Right cardiac atrium (tissue), 5 donors: ENCODE measurements at regions not wholly inside any gene's neighbourhood (a gene's known extent, or its start where the extent isn't known, plus 50 kb on each side); places are given as distances from the start of the nearest gene placed in this dataset.
A peak's percentile ranks its signal among the peaks of the same experiment; 100 is the strongest.
"Not testable (repeated sequence)": the region's sequence is repeated elsewhere in the genome, so short reads cannot be mapped to it uniquely, and the experiment has no call there.

Experiments
- ATAC-seq, 2 donors: fragments of 200-7000 bp; cut with Tn5 transposase; one replicate each; pipeline versions ENCODE4 v1.8.0 to v1.9.1; 2020; ENCODE audit warnings: moderate library complexity in 2 of 2, mild to moderate bottlenecking in 1 of 2
- DNase-seq, 3 donors: peaks; one replicate each; pipeline ENCODE4 v3.0.0-alpha.2; 2020
- H3K27ac ChIP-seq: one replicate; pipeline ENCODE4 v1.5.1; 2013; ENCODE audit warnings: mild to moderate bottlenecking, low read length, control low read depth, moderate library complexity
- H3K27me3 ChIP-seq: one replicate; pipeline ENCODE4 v1.6.1; 2013; ENCODE audit not compliant: control insufficient read depth, insufficient read depth
- H3K4me1 ChIP-seq: one replicate; pipeline ENCODE4 v1.6.1; 2013; ENCODE audit warnings: low read length; ENCODE audit not compliant: control insufficient read depth, insufficient read depth
- H3K4me3 ChIP-seq: one replicate; pipeline ENCODE4 v1.5.1; 2013; ENCODE audit warnings: low read length, control low read depth
- H3K9me3 ChIP-seq: one replicate; pipeline ENCODE4 v1.6.1; 2013; ENCODE audit warnings: low read length; ENCODE audit not compliant: control insufficient read depth
- WGBS: extraction: QIAGEN DNeasy Blood & Tissue Kit; methylation state at CpG from one replicate; pipeline ENCODE4 v1.1.7; 2013; 5-methylcytosine and 5-hydroxymethylcytosine counted together
- intact Hi-C, 4 donors: fragments of 100-400 bp; cut with DNase I; formaldehyde crosslinking; loops; one replicate each; pipeline versions ENCODE4 v1.11.0 to v1.14.0; 2022 to 2023
- donor health status: healthy with polysubstance abuse.
- donor health status: DM: no; HTN: yes; CAD: no.
- donor health status: DM: no; HTN: no; CAD: no.
- donor health status: DM: no; HTN: yes; CAD: no; lungs with severe emphysema.
- donor health status: DM: yes; HTN: yes; CAD: no.

DNA sequence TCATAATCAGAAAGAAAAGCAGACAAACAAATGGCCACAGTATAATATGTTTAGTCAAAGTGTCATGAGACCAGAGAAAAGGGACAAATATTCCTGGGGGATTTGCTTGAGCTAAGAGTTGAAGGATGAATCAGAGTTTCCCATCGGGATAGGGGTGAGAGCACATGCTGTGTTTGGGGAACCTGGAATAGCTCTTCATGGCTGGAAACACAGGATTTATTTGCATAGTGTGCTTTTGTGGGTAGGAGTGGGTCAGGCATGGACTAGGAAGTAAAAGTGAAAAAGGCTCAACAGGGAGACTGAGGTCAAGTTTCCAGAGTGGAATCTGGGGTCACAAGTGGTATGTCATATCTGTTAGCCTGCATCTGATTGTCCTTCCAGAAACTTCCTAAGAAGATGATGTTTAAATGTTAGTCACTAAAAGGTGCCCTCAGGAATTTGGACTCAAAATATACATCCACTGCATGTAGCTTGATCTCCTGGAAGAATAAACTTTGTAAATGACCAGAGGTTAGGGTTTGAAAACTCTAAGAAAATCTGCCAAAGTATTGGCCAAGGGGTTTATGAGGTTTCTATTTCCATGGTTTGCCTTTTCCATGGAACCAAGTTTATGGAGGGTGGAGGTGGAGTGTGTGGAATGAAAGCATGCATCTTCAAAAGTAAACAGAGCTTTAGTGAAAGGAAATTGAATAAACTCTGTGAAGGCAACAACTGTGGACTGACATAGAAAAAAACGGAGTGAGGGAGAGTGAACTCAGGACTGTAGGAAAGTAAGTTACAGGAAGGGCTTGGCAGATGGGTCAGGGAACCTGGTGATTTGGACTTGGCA lies 344.6 kb downstream of the C12orf75 start:
- Histone ChIP-seq H3K27ac (no peak overlapping the region), H3K4me3 (no peak overlapping the region), H3K9me3 (no peaks in the 10 kb centered on the region), H3K27me3 (no peaks in the 10 kb centered on the region), H3K4me1 (peaks cover 11% of the 10 kb centered on the region)
- intact Hi-C loops, result no loop called here
- no peak for ATAC-seq
- WGBS, result 81% methylated on average over 2 of the region's 2 CpGs
- DNase-seq, result no peak

DNA sequence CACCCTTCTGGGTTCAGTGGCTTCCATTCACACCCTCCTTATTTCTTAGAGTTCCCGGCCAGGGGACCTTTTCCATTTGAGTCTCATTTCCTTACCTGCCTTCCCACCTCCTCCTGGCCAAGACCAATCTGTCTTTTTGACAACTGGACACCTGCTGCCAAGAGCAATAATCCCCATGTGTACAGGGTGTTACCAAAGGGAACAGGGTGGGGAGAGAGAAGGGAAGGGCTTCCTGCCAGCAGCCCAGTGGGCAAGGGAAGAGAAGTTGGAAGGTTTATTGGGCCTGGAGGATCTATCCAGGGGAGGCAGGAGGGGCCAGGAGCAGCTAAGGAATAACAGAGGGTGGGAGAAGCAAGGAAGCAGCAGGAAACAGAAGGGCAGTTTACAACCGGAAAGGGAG lies 346.2 kb downstream of the C12orf75 start:
- Histone ChIP-seq H3K27ac (no peak overlapping the region), H3K4me1 (peaks cover 11% of the 10 kb centered on the region), H3K9me3 (no peaks in the 10 kb centered on the region), H3K27me3 (no peaks in the 10 kb centered on the region), H3K4me3 (no peak overlapping the region)
- intact Hi-C loops, result no loop called here
- WGBS, result 73% methylated on average over 2 of the region's 2 CpGs
- DNase-seq (peak; percentile 60 to 71 (median 66)), ATAC-seq (peak; percentile 79 to 90)

DNA sequence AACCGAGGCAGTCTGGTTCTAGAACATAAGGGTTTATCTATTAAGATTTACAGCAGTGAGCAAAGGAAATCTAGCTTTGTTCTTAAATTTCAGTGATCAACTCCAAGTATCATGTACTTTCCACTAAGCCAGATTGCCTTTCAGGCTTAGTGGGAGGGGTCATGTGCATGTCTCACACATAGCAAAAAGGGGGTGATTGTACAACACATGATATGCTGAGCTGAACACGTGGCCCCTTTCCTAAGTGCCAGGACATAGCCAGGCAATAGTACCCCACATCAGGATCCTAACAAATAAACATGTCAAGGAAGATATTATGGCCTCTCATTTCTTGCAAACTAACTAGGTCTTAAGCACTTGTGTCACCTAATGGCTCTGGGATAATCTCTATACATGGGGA lies 347.2 kb downstream of the C12orf75 start:
- 67% methylated on average over 2 of the region's 2 CpGs for WGBS
- H3K4me1 ChIP-seq, result peaks cover 6% of the 10 kb centered on the region
- H3K27me3 ChIP-seq, result no peaks in the 10 kb centered on the region
- intact Hi-C loops, result no loop called here
- ATAC-seq (no peak), DNase-seq (no peak)
- H3K27ac ChIP-seq, result no peak overlapping the region
- no peaks in the 10 kb centered on the region for H3K9me3 ChIP-seq
- H3K4me3 ChIP-seq, result no peak overlapping the region

DNA sequence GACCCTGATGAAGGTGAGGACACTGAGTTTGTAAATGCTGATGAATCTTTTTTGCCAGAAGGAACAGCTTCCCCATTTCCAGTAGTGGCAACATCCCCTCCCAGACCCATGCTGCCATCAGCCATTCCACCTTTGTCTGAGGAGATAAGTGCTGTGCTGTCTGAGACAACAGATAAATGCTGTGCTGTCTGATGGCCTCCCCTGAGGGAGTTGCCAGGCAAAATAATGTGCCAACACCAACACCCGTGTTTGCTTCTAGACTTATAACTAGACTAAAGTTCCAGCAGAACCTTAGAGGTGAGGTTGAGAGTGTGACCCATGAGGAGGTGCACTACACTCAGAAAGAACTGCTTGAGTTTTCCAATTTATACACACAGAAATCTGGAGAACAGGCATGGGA lies 349.5 kb downstream of the C12orf75 start:
- Histone ChIP-seq H3K4me3 (no peak overlapping the region), H3K27me3 (no peaks in the 10 kb centered on the region), H3K9me3 (no peaks in the 10 kb centered on the region), H3K27ac (no peak overlapping the region), H3K4me1 (peaks cover 3% of the 10 kb centered on the region)
- DNase-seq (no peak), ATAC-seq (no peak)
- intact Hi-C loops, result no loop called here
- WGBS, result 83% methylated on average over 1 of the region's 1 CpG

DNA sequence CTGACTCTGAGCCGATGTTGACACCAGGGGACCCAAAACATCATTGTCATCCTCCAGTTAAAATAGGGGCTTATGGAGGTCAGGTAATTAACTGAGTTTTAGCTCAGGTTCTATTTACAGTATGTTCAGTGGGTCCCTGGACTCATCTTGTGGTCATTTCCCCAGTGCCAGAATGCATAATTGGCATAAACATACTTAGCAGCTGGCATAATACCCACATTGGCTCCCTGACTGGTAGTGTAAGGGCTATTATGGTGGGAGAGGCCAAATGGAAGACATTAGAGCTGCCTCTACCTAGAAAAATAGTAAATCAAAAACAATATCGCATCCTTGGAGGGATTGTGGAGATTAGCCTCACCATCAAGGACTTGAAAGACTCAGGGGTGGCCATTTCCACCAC lies 350.9 kb downstream of the C12orf75 start:
- Histone ChIP-seq H3K27me3 (no peaks in the 10 kb centered on the region), H3K4me3 (no peak overlapping the region), H3K27ac (no peak overlapping the region), H3K9me3 (no peaks in the 10 kb centered on the region), H3K4me1 (peaks cover 3% of the 10 kb centered on the region)
- DNase-seq, result no peak
- ATAC-seq, result no peak
- WGBS, result 100% methylated on average over 2 of the region's 2 CpGs
- intact Hi-C loops, result no loop called here

DNA sequence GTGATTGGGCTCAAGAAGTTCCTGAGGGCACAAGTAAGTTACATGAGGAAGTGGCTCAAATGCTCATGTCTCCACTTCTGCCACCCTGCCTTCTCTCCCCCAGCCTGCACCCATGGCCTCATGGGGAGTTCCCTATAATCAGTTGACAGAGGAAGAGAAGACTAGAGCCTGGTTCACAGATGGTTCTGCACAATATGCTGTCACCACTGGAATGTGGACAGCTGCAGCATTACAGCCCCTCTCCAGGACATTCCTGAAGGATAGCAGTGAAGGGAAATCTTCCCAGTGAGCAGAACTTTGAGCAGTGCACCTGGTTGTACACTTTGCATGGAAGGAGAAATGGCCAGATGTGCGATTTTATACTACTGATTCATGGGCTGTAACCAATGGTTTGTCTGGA lies 352.3 kb downstream of the C12orf75 start:
- H3K4me1 ChIP-seq, H3K4me3 ChIP-seq, H3K9me3 ChIP-seq, H3K27ac ChIP-seq, ATAC-seq, H3K27me3 ChIP-seq, DNase-seq, intact Hi-C loops: not testable (repeated sequence)
- 81% methylated on average over 1 of the region's 1 CpG for WGBS

DNA sequence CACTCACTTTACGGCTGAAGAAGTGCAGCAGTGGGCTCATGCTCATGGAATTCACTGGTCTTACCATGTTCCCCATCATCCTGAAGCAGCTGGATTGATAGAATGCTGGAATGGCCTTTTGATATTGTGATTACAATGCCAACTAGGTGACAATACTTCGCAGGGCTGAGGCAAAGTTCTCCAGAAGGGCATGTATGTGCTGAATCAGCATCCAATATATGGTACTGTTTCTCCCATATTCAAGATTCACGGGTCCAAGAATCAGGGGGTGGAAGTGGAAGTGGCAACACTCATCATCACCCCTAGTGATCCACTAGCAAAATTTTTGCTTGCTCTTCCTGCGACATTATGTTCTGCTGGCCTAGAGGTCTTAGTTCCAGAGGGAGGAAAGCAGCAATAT lies 353.3 kb downstream of the C12orf75 start:
- H3K27ac ChIP-seq, DNase-seq, ATAC-seq, intact Hi-C loops, H3K4me1 ChIP-seq, H3K27me3 ChIP-seq, H3K9me3 ChIP-seq, H3K4me3 ChIP-seq: not testable (repeated sequence)
- WGBS, result 96% methylated on average over 4 of the region's 4 CpGs

DNA sequence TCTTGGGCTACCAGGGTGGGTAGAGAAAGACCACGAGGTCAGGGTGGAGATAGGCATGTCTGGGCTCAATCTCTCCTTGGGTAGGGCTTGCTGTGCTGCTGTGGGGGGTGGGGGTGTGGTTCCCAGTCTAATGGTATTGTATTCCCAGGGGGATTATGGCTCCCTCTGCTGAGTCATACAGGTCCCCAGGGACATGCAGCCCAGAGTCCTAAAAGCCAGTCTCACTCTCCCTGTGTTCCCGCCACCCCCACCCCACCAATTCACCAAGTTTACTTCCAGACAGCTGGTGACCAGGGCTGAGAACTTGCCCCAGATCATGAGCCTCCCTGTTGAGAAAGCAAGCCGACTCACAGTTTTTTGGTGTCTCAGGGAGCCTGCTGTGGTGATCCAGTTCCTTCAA lies 367.6 kb downstream of the C12orf75 start:
- Histone ChIP-seq H3K27me3 (no peaks in the 10 kb centered on the region), H3K9me3 (no peaks in the 10 kb centered on the region), H3K4me3 (no peak overlapping the region), H3K27ac (no peak overlapping the region), H3K4me1 (no peaks in the 10 kb centered on the region)
- DNase-seq (no peak), ATAC-seq (no peak)
- WGBS, result 88% methylated on average over 3 of the region's 3 CpGs
- intact Hi-C loops, result no loop called here

DNA sequence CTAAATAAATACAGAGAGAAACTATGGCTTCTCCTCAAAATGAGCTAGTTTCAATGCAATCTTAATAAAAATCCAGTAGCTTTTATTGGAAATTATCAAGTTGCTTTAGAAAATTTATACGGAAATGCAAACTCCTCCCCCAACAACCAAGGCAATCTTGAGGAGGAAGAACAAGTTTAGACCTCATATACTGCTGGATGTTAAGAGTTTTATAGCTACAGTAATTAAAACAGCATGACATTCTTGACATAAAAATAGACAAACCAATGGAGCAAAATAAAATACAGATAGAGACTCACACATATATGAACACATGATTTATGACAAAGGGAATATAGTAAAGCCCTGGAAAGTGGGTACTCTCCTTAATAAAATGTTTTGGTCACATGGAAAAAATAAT lies 368.7 kb downstream of the C12orf75 start:
- no peak overlapping the region for H3K27ac ChIP-seq
- no peaks in the 10 kb centered on the region for H3K4me1 ChIP-seq
- no peak for ATAC-seq
- H3K9me3 ChIP-seq, result no peaks in the 10 kb centered on the region
- WGBS, result 97% methylated on average over 1 of the region's 1 CpG
- no peak overlapping the region for H3K4me3 ChIP-seq
- intact Hi-C loops, result no loop called here
- no peaks in the 10 kb centered on the region for H3K27me3 ChIP-seq
- no peak for DNase-seq

DNA sequence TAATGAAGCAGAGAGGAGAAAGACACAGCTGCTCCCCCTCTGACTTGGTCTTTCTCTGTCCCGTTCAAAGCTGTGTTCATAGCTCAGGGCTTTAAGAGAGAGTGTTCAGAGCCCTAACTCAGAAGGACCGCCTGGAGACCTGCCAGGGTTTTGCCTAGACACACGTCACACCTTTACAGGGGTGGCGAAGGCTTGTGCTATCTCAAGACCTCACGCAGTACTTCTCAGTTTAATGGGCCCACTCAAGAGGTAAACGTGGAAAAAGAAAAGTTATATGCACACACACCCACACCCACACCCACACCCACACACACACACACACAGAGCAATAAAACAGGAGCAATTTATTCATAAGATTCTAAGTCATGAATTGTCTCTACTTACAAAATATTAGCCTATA lies 374.3 kb downstream of the C12orf75 start:
- peaks cover 5% of the 10 kb centered on the region for H3K4me1 ChIP-seq
- ATAC-seq (no peak), DNase-seq (peak in 1 of 3 donors; percentile 58)
- intact Hi-C loops, result loop anchor here in 3 of 4 donors (10.0 kb wide), 2 partner anchors 280 to 430 kb away; partner anchors contain the start of gene NUAK1 (in 3 of the 3)
- H3K27ac ChIP-seq, result no peak overlapping the region
- H3K9me3 ChIP-seq, result no peaks in the 10 kb centered on the region
- H3K4me3 ChIP-seq, result no peak overlapping the region
- H3K27me3 ChIP-seq, result no peaks in the 10 kb centered on the region
- 64% methylated on average over 6 of the region's 6 CpGs for WGBS

DNA sequence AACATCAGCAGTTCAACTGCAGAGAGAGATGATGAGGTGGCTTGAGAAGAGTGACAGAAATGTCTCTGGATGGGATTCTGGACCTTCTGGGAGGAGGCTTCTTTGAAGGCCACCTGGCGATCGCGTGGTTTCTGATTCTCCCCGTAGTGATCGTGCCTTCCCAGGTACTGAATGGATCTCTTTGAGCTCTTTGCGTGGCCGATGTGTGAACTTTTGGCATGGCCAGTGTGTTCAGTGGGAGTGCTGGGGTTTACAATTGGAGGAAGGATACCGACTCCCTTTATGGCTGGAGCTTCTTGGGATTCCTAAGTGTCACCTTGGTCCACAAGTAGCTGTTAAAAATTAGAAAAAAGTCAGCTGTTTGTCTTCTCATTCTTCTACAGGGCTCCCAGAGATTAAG lies 374.7 kb downstream of the C12orf75 start:
- ATAC-seq, result no peak
- 67% methylated on average over 8 of the region's 8 CpGs for WGBS

More for the DNA sequence above, 374.7 kb downstream of the C12orf75 start:
- Histone ChIP-seq H3K4me3 (no peak overlapping the region), H3K27me3 (no peaks in the 10 kb centered on the region), H3K4me1 (peaks cover 5% of the 10 kb centered on the region), H3K27ac (peak overlapping the region; percentile 39), H3K9me3 (no peaks in the 10 kb centered on the region)
- DNase-seq, result no peak
- intact Hi-C loops, result loop anchor here in 3 of 4 donors (10.0 kb wide), 2 partner anchors 280 to 430 kb away; partner anchors contain the start of gene NUAK1 (in 3 of the 3)
